MM.1S (cell line): ENCODE measurements at regions not wholly inside any gene's neighbourhood (a gene's known extent, or its start where the extent isn't known, plus 50 kb on each side); places are given as distances from the start of the nearest gene placed in this dataset.

Experiments used
- EZH2 ChIP-seq: fragments of 300-600 bp; sonication (generic); optimal IDR thresholded peaks from 2 replicates; pipeline ENCODE3; 2017; ENCODE audit warnings: low read depth, mild to moderate bottlenecking, antibody characterized with exemption, low read length, mixed read lengths
- TF ChIP-seq, protein P1 (sequence below): fragments of 300-600 bp; sonication (generic); IDR thresholded peaks from 2 replicates; pipeline ENCODE4 v1.5.1; 2016; ENCODE audit warnings: antibody characterized with exemption, low read length, mixed read lengths

- no peak for TF ChIP-seq EZH2
- TF ChIP-seq, protein P1, sequence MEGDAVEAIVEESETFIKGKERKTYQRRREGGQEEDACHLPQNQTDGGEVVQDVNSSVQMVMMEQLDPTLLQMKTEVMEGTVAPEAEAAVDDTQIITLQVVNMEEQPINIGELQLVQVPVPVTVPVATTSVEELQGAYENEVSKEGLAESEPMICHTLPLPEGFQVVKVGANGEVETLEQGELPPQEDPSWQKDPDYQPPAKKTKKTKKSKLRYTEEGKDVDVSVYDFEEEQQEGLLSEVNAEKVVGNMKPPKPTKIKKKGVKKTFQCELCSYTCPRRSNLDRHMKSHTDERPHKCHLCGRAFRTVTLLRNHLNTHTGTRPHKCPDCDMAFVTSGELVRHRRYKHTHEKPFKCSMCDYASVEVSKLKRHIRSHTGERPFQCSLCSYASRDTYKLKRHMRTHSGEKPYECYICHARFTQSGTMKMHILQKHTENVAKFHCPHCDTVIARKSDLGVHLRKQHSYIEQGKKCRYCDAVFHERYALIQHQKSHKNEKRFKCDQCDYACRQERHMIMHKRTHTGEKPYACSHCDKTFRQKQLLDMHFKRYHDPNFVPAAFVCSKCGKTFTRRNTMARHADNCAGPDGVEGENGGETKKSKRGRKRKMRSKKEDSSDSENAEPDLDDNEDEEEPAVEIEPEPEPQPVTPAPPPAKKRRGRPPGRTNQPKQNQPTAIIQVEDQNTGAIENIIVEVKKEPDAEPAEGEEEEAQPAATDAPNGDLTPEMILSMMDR, result no peak
Measured at GRCh38 chr15:70440416-70441138, 322.8 kb downstream of the UACA start.
